Chondrocyte (in vitro differentiated cells): ENCODE measurements at regions not wholly inside any gene's neighbourhood (a gene's known extent, or its start where the extent isn't known, plus 50 kb on each side); places are given as distances from the start of the nearest gene placed in this dataset.

Experiments used
- DNase-seq: peaks from one replicate; pipeline ENCODE4 v3.0.0; 2021; ENCODE audit warnings: mixed read lengths, low spot score
- H3K27ac Mint-ChIP-seq: one replicate; pipeline ENCODE4 v1.8.0; 2021; ENCODE audit warnings: mild to moderate bottlenecking, moderate library complexity, mixed read lengths; ENCODE audit not compliant: unreplicated experiment
- H3K27me3 Mint-ChIP-seq: 2 replicates; pipeline ENCODE4 v1.8.0; 2021; ENCODE audit warnings: low read depth, mixed read lengths
- H3K36me3 Mint-ChIP-seq: 2 replicates; pipeline ENCODE4 v1.8.0; 2021; ENCODE audit warnings: low read depth, mixed read lengths
- H3K4me1 Mint-ChIP-seq: 2 replicates; pipeline ENCODE4 v1.8.0; 2021; ENCODE audit warnings: low read depth, mild to moderate bottlenecking, mixed read lengths
- H3K4me3 Mint-ChIP-seq: one replicate; pipeline ENCODE4 v1.8.0; 2021; ENCODE audit warnings: mild to moderate bottlenecking, moderate library complexity, mixed read lengths; ENCODE audit not compliant: unreplicated experiment
- H3K9me3 Mint-ChIP-seq: 2 replicates; pipeline ENCODE4 v1.8.0; 2021; ENCODE audit warnings: low read depth, mixed read lengths
- CTCF ChIP-seq: fragments of 200-600 bp; sonication (generic); IDR thresholded peaks from 2 replicates; pipeline ENCODE4 v1.5.0; 2021; ENCODE audit warnings: antibody characterized with exemption, mild to moderate bottlenecking, moderate library complexity

DNA sequence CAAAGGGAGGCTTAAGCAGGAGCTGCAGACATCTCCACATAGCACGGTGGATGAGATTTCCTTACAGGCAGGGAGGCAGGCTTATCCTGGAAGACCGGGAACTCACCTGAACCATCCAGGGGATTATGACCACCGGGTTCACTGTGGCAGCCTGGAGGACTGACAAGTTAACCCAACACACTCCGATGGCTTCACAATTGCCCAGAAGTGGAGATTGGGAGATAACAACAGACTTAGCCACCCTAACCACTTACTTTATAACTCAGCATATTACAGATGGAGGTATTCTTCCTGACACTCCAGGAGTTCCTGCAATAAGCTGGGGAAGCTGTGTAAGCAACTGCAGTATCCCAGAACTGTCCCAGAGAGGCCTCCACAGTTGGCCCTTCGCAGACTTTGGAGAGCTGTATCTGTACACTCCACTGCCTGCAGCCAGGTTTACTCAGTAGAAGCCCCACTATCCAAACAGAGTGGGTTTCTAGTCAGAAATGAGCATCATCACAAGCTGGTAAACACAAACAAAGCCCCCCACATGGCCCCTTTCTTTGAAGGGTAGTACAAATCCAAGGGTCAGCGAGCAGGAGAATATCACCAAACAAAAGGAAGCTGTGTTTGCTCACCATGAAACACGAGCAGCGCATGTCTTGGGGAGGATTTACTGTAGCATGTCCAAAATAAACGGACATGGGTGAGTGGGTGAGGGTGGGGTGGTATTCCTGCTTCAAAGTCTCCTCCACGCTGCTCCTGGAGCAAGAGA, 462.2 kb downstream of the RASEF start:
- no peak for TF ChIP-seq CTCF
- Mint-ChIP-seq H3K4me1 (peaks cover 41% of the 10 kb centered on the region), H3K4me3 (no peak overlapping the region), H3K27me3 (no peaks in the 10 kb centered on the region), H3K9me3 (no peaks in the 10 kb centered on the region), H3K36me3 (no peaks in the 10 kb centered on the region), H3K27ac (no peak overlapping the region)
- no peak for DNase-seq

GRCh38 chr9:82601293-82601771, 461.6 kb downstream of the RASEF start:
- DNase-seq, result no peak
- Mint-ChIP-seq H3K4me1 (peaks cover 41% of the 10 kb centered on the region), H3K27me3 (no peaks in the 10 kb centered on the region), H3K4me3 (no peak overlapping the region), H3K9me3 (no peaks in the 10 kb centered on the region), H3K36me3 (no peaks in the 10 kb centered on the region), H3K27ac (no peak overlapping the region)
- TF ChIP-seq CTCF, result no peak

DNA sequence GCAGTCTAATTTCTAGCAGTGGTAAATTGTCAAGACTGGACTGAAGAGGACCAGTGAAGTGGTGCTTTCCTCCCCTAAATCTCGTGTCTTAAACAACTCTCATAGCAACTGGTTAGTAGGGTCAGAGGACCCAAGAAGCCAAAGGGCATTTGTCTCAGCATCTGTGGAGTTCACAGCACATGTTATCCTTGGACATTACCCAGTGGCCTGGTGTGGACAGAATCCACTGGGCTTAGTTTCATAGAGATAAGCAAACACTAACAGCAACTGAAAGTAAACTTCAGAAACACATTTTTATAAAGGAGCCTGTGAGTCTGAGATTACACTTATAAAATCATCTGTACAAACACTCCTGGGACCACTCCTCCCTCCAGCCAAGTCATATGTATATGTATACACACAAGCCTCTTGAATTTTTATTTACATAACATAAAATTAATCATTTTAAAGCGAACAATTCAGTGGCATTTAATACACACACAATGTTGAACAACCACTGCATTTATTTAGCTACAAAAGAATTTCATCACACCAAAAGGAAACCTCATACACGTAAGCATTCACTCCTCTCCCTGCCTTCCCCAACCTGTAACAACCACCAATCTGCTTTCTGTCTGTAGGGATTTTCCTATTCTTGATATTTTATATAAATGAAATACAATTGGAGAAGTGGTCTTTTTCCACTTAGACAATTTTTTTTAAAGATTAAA, 457.8 kb downstream of the RASEF start:
- Mint-ChIP-seq H3K27me3 (peaks cover 11% of the 10 kb centered on the region), H3K4me3 (no peak overlapping the region), H3K27ac (no peak overlapping the region), H3K36me3 (no peaks in the 10 kb centered on the region), H3K9me3 (no peaks in the 10 kb centered on the region), H3K4me1 (peaks cover 19% of the 10 kb centered on the region)
- TF ChIP-seq CTCF, result no peak
- no peak for DNase-seq

DNA sequence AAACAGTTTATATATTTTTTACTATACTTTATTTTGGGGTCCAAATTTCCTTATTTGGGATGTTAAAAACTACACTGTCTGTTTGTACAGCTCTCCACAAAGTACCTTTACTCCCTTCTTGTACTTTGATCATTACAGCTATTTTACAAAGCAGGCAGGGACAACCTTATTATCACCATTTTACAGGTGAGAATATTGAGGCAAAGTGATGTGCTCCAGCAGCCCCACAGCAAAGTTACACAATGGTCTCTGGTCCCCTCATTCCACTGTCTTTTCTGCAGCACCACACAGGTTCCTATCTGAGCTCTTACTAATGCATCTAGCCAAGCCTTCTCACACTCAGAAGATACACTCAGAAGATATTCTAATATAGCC, 457.3 kb downstream of the RASEF start:
- Mint-ChIP-seq H3K36me3 (no peaks in the 10 kb centered on the region), H3K4me3 (no peak overlapping the region), H3K9me3 (no peaks in the 10 kb centered on the region), H3K27me3 (peaks cover 11% of the 10 kb centered on the region), H3K27ac (no peak overlapping the region), H3K4me1 (peaks cover 17% of the 10 kb centered on the region)
- no peak for TF ChIP-seq CTCF
- DNase-seq, result no peak

DNA sequence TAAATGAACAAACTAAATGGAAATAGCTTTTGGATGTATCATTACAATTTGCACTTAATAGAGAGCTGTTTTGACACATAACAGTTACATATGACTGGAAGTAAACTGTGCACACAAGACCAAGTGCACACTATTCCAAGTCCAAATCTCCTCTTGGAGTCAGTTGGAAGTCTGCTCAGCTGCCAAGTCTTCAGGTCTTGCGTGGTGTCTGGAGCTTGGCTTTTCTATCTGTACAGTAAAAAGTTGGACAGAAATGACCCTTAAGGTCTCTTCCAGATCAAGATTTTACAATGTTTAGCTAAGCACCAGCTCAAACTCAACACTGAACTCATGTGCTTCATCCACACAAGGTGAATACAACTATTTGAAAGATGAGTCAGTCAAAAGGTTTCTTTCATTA, 456.9 kb downstream of the RASEF start:
- H3K27ac Mint-ChIP-seq, result no peak overlapping the region
- H3K36me3 Mint-ChIP-seq, result no peaks in the 10 kb centered on the region
- peaks cover 14% of the 10 kb centered on the region for H3K4me1 Mint-ChIP-seq
- DNase-seq, result no peak
- peaks cover 11% of the 10 kb centered on the region for H3K27me3 Mint-ChIP-seq
- no peaks in the 10 kb centered on the region for H3K9me3 Mint-ChIP-seq
- no peak for TF ChIP-seq CTCF
- H3K4me3 Mint-ChIP-seq, result no peak overlapping the region
